ENCODE measurements at regions not wholly inside any gene's neighbourhood (a gene's known extent, or its start where the extent isn't known, plus 50 kb on each side); places are given as distances from the start of the nearest gene placed in this dataset.

DNA sequence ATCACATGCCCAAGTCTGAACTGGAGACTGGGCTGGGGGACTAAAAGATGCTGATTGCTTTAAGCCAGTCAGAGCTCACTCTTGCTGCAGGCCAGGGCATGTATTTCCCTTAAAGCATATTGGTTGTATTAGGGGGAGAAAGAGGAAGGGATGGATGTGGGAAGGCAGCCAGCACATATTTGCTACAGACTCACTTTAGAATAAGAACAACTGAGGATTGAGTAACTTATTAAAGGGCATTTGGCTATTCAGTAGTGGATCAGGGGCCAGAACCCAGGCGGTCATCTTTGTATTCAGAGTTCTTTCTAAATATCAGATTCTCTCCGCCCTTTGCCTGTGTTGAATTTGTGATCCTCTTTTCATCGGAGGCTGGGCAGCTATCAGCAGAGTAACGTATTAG is 231.7 kb downstream of the HAPSTR1 start:
- Histone ChIP-seq H2AFZ (ENCODE audit: low read depth, low read length) (no peak overlapping the region), H3K27me3 (ENCODE audit: insufficient read depth, low read length, poor library complexity) (no peaks in the 10 kb centered on the region), H3K9me3 (ENCODE audit: insufficient read depth, low read length, severe bottlenecking) (no peaks in the 10 kb centered on the region), H3K4me1 (ENCODE audit: insufficient read depth, low read length) (no peaks in the 10 kb centered on the region), H3K4me3 (ENCODE audit: low read depth in 1 of 2, low read length in 2 of 2) (no peak overlapping the region), H3K9ac (ENCODE audit: low read depth, low read length) (no peak overlapping the region), H3K79me2 (ENCODE audit: insufficient read depth, low read length) (no peaks in the 10 kb centered on the region), H3K4me2 (ENCODE audit: insufficient read depth, low read length) (no peak overlapping the region), H3K27ac (ENCODE audit: low read length) (no peak overlapping the region), H4K20me1 (ENCODE audit: insufficient read depth, low read length) (no peaks in the 10 kb centered on the region), H3K36me3 (ENCODE audit: insufficient read depth, low read length) (no peaks in the 10 kb centered on the region)
- TF ChIP-seq, protein P1, sequence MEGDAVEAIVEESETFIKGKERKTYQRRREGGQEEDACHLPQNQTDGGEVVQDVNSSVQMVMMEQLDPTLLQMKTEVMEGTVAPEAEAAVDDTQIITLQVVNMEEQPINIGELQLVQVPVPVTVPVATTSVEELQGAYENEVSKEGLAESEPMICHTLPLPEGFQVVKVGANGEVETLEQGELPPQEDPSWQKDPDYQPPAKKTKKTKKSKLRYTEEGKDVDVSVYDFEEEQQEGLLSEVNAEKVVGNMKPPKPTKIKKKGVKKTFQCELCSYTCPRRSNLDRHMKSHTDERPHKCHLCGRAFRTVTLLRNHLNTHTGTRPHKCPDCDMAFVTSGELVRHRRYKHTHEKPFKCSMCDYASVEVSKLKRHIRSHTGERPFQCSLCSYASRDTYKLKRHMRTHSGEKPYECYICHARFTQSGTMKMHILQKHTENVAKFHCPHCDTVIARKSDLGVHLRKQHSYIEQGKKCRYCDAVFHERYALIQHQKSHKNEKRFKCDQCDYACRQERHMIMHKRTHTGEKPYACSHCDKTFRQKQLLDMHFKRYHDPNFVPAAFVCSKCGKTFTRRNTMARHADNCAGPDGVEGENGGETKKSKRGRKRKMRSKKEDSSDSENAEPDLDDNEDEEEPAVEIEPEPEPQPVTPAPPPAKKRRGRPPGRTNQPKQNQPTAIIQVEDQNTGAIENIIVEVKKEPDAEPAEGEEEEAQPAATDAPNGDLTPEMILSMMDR (IDR thresholded peaks at IDR 0.05; ENCODE audit: borderline replicate concordance, extremely low read depth, low read length, poor library complexity, severe bottlenecking): no peak
- no peak for TF ChIP-seq EZH2 (IDR thresholded peaks at IDR 0.05; ENCODE audit: borderline replicate concordance, low read depth, low read length, severe bottlenecking)
- DNase-seq (no peak), ATAC-seq (ENCODE audit: insufficient read depth, low read depth) (no peak)

DNA sequence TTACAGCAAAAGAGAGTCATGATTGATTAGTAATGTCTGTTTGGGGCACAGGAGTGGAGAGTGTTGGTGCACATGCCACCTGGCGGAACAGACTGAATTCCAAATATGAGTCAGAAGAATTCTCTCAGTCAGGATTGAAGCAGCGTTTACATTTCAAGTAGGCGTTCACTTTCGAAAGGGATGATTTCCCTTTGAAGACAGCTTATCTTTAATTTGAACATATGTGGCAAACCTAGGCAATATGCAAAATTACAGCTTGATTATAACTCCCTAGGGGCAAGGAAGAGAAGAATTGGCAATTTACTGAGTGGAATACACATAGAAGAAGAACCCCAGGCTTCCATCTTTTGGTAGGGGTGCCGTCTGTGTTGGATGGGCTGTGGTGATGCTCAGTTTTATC is 235.8 kb downstream of the HAPSTR1 start:
- no peaks in the 10 kb centered on the region for H3K79me2 ChIP-seq (ENCODE audit: insufficient read depth, low read length)
- no peaks in the 10 kb centered on the region for H3K4me1 ChIP-seq (ENCODE audit: insufficient read depth, low read length)
- no peak overlapping the region for H3K9ac ChIP-seq (ENCODE audit: low read depth, low read length)
- no peaks in the 10 kb centered on the region for H3K9me3 ChIP-seq (ENCODE audit: insufficient read depth, low read length, severe bottlenecking)
- TF ChIP-seq EZH2 (IDR thresholded peaks at IDR 0.05; ENCODE audit: borderline replicate concordance, low read depth, low read length, severe bottlenecking): no peak
- TF ChIP-seq, protein P1 (IDR thresholded peaks at IDR 0.05; ENCODE audit: borderline replicate concordance, extremely low read depth, low read length, poor library complexity, severe bottlenecking): no peak
- H3K4me3 ChIP-seq (ENCODE audit: low read depth in 1 of 2, low read length in 2 of 2): no peak overlapping the region
- H3K36me3 ChIP-seq (ENCODE audit: insufficient read depth, low read length): no peaks in the 10 kb centered on the region
- DNase-seq (no peak), ATAC-seq (ENCODE audit: insufficient read depth, low read depth) (no peak)
- no peak overlapping the region for H2AFZ ChIP-seq (ENCODE audit: low read depth, low read length)
- no peak overlapping the region for H3K27ac ChIP-seq (ENCODE audit: low read length)
- H3K27me3 ChIP-seq (ENCODE audit: insufficient read depth, low read length, poor library complexity): peaks cover 16% of the 10 kb centered on the region
- H3K4me2 ChIP-seq (ENCODE audit: insufficient read depth, low read length): no peak overlapping the region
- no peaks in the 10 kb centered on the region for H4K20me1 ChIP-seq (ENCODE audit: insufficient read depth, low read length)

DNA sequence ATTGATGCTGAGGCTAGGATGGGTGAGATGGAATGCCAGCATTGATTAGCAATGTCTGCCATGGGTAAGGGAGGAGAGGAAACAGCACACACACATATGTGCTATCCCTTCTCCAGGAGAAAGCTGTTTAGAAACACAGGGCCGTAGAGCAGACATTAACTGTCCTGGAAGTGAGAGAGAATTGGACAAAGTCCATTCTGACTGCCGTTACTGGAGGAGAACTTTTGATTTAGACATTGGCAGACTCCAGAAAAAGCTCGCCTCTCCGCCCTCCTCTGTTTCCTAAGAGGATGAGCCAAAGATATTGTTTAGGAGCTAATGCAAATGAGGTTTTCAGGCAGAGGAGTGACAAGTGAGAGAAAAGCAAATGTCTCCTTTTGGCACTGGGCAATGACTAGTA is 237.0 kb downstream of the HAPSTR1 start:
- Histone ChIP-seq H3K4me3 (ENCODE audit: low read depth in 1 of 2, low read length in 2 of 2) (no peak overlapping the region), H3K4me2 (ENCODE audit: insufficient read depth, low read length) (no peak overlapping the region), H2AFZ (ENCODE audit: low read depth, low read length) (no peak overlapping the region), H3K27ac (ENCODE audit: low read length) (no peak overlapping the region), H3K27me3 (ENCODE audit: insufficient read depth, low read length, poor library complexity) (peaks cover 16% of the 10 kb centered on the region), H3K9ac (ENCODE audit: low read depth, low read length) (no peak overlapping the region), H3K9me3 (ENCODE audit: insufficient read depth, low read length, severe bottlenecking) (no peaks in the 10 kb centered on the region), H3K4me1 (ENCODE audit: insufficient read depth, low read length) (no peaks in the 10 kb centered on the region), H3K36me3 (ENCODE audit: insufficient read depth, low read length) (no peaks in the 10 kb centered on the region), H4K20me1 (ENCODE audit: insufficient read depth, low read length) (no peaks in the 10 kb centered on the region), H3K79me2 (ENCODE audit: insufficient read depth, low read length) (no peaks in the 10 kb centered on the region)
- DNase-seq: no peak
- ATAC-seq (ENCODE audit: insufficient read depth, low read depth): no peak
- TF ChIP-seq, protein P1 (IDR thresholded peaks at IDR 0.05; ENCODE audit: borderline replicate concordance, extremely low read depth, low read length, poor library complexity, severe bottlenecking): no peak
- TF ChIP-seq EZH2 (IDR thresholded peaks at IDR 0.05; ENCODE audit: borderline replicate concordance, low read depth, low read length, severe bottlenecking): no peak

DNA sequence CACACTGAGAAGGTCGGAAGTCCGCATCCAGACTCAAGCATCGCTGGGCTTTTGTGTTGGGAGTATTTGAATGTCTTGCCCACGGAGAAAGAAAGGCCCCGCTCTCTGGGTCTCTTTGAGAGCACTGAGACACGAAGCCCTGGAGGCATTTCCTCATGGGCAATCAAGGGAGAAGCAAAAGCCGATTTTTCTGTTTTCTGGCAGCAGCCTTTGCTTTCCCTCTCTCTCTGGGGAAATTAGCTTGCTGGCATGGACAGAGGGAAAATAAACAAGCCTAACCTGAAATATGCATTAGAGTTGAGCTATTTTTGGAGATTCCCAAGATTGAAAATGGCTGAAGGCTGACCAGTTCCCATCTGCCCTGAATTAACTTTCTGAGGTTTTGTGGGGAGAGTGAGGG is 238.7 kb downstream of the HAPSTR1 start:
- H3K27ac ChIP-seq (ENCODE audit: low read length): no peak overlapping the region
- no peak overlapping the region for H3K4me2 ChIP-seq (ENCODE audit: insufficient read depth, low read length)
- H4K20me1 ChIP-seq (ENCODE audit: insufficient read depth, low read length): no peaks in the 10 kb centered on the region
- no peaks in the 10 kb centered on the region for H3K9me3 ChIP-seq (ENCODE audit: insufficient read depth, low read length, severe bottlenecking)
- no peak overlapping the region for H2AFZ ChIP-seq (ENCODE audit: low read depth, low read length)
- DNase-seq: no peak
- H3K4me3 ChIP-seq (ENCODE audit: low read depth in 1 of 2, low read length in 2 of 2): no peak overlapping the region
- H3K36me3 ChIP-seq (ENCODE audit: insufficient read depth, low read length): no peaks in the 10 kb centered on the region
- no peak for ATAC-seq (ENCODE audit: insufficient read depth, low read depth)
- no peaks in the 10 kb centered on the region for H3K79me2 ChIP-seq (ENCODE audit: insufficient read depth, low read length)
- H3K27me3 ChIP-seq (ENCODE audit: insufficient read depth, low read length, poor library complexity): peaks cover 16% of the 10 kb centered on the region
- TF ChIP-seq, protein P1 (IDR thresholded peaks at IDR 0.05; ENCODE audit: borderline replicate concordance, extremely low read depth, low read length, poor library complexity, severe bottlenecking): no peak
- no peak overlapping the region for H3K9ac ChIP-seq (ENCODE audit: low read depth, low read length)
- no peaks in the 10 kb centered on the region for H3K4me1 ChIP-seq (ENCODE audit: insufficient read depth, low read length)

Measured in DND-41 (cell line).